Ectodermal cell (in vitro differentiated cells): ENCODE measurements at regions not wholly inside any gene's neighbourhood (a gene's known extent, or its start where the extent isn't known, plus 50 kb on each side); places are given as distances from the start of the nearest gene placed in this dataset.

Experiments used
- H3K27ac ChIP-seq: 2 replicates; pipeline ENCODE4 v1.7.0; 2013; ENCODE audit warnings: mild to moderate bottlenecking, low read depth, low read length; ENCODE audit not compliant: insufficient read depth, poor library complexity, severe bottlenecking
- H3K27me3 ChIP-seq: 2 replicates; pipeline ENCODE4 v1.7.0; 2013; ENCODE audit warnings: mild to moderate bottlenecking, low read length; ENCODE audit not compliant: insufficient read depth, control insufficient read depth, poor library complexity, severe bottlenecking
- H3K36me3 ChIP-seq: one replicate; pipeline ENCODE4 v1.7.0; 2013; ENCODE audit warnings: low read length; ENCODE audit not compliant: control insufficient read depth, insufficient read depth
- H3K4me1 ChIP-seq: one replicate; pipeline ENCODE4 v1.7.0; 2013; ENCODE audit warnings: low read length; ENCODE audit not compliant: control insufficient read depth, insufficient read depth
- H3K4me3 ChIP-seq: 2 replicates; pipeline ENCODE4 v1.7.0; 2013; ENCODE audit warnings: low read depth, low read length, control low read depth; ENCODE audit not compliant: insufficient read depth
- H3K9me3 ChIP-seq: 2 replicates; pipeline ENCODE4 v1.7.0; 2013; ENCODE audit warnings: mild to moderate bottlenecking, low read length, moderate library complexity; ENCODE audit not compliant: control insufficient read depth
- WGBS, 2 experiments: methylation state at CpG; one replicate each; pipeline ENCODE4 v1.1.7; 2013; ENCODE audit warnings: missing lambda C conversion rate in 2 of 2; 5-methylcytosine and 5-hydroxymethylcytosine counted together

GRCh38 chr20:11564491-11564890 is 353.2 kb upstream of the BTBD3 start:
- H3K4me3 ChIP-seq = no peak overlapping the region
- WGBS, 2 experiments = 94% methylated on average over 5 of the region's 5 CpGs
- H3K36me3 ChIP-seq = no peaks in the 10 kb centered on the region
- no peaks in the 10 kb centered on the region for H3K9me3 ChIP-seq
- H3K27me3 ChIP-seq = no peaks in the 10 kb centered on the region
- H3K4me1 ChIP-seq = no peaks in the 10 kb centered on the region
- no peak overlapping the region for H3K27ac ChIP-seq

- no peaks in the 10 kb centered on the region for H3K9me3 ChIP-seq
- H3K27me3 ChIP-seq = no peaks in the 10 kb centered on the region
- no peak overlapping the region for H3K27ac ChIP-seq
- no peaks in the 10 kb centered on the region for H3K36me3 ChIP-seq
- WGBS, 2 experiments = 65 to 68% methylated on average over 5 of the region's 5 CpGs
- peaks cover 6% of the 10 kb centered on the region for H3K4me1 ChIP-seq
- no peak overlapping the region for H3K4me3 ChIP-seq
Observed at GRCh38 chr20:11569163-11569562, 348.5 kb upstream of the BTBD3 start.

GRCh38 chr20:11573507-11573906 is 344.2 kb upstream of the BTBD3 start:
- 83 to 84% methylated on average over 2 to 3 of the region's 4 CpGs for WGBS, 2 experiments
- no peaks in the 10 kb centered on the region for H3K36me3 ChIP-seq

GRCh38 chr20:11581271-11581670 is 336.4 kb upstream of the BTBD3 start:
- no peaks in the 10 kb centered on the region for H3K4me1 ChIP-seq
- H3K27ac ChIP-seq = no peak overlapping the region
- H3K4me3 ChIP-seq = no peak overlapping the region
- H3K36me3 ChIP-seq = no peaks in the 10 kb centered on the region
- H3K27me3 ChIP-seq = no peaks in the 10 kb centered on the region
- peaks cover 2% of the 10 kb centered on the region for H3K9me3 ChIP-seq
- WGBS, 2 experiments = 87 to 100% methylated on average over 1 of the region's 2 CpGs

More at GRCh38 chr20:11573507-11573906, 344.2 kb upstream of the BTBD3 start:
- Histone ChIP-seq H3K27me3 (no peaks in the 10 kb centered on the region), H3K27ac (no peak overlapping the region), H3K4me3 (no peak overlapping the region), H3K4me1 (peaks cover 6% of the 10 kb centered on the region), H3K9me3 (no peaks in the 10 kb centered on the region)

- no peaks in the 10 kb centered on the region for H3K4me1 ChIP-seq
- H3K9me3 ChIP-seq = peaks cover 2% of the 10 kb centered on the region
- no peaks in the 10 kb centered on the region for H3K36me3 ChIP-seq
- H3K27me3 ChIP-seq = no peaks in the 10 kb centered on the region
- 98 to 100% methylated on average over 2 of the region's 2 CpGs for WGBS, 2 experiments
- H3K4me3 ChIP-seq = no peak overlapping the region
- no peak overlapping the region for H3K27ac ChIP-seq
Observed at GRCh38 chr20:11582060-11582459, 335.6 kb upstream of the BTBD3 start.

- 81 to 83% methylated on average over 3 of the region's 3 CpGs for WGBS, 2 experiments
- Histone ChIP-seq H3K27me3 (no peaks in the 10 kb centered on the region), H3K36me3 (no peaks in the 10 kb centered on the region), H3K4me3 (no peak overlapping the region), H3K4me1 (no peaks in the 10 kb centered on the region), H3K27ac (no peak overlapping the region), H3K9me3 (no peaks in the 10 kb centered on the region)
Observed at GRCh38 chr20:11585752-11586352, 331.8 kb upstream of the BTBD3 start.

GRCh38 chr20:11588875-11589274 is 328.8 kb upstream of the BTBD3 start:
- Histone ChIP-seq H3K27ac (no peak overlapping the region), H3K4me3 (no peak overlapping the region), H3K27me3 (no peaks in the 10 kb centered on the region), H3K4me1 (no peaks in the 10 kb centered on the region), H3K36me3 (no peaks in the 10 kb centered on the region), H3K9me3 (no peaks in the 10 kb centered on the region)
- 87 to 100% methylated on average over 3 to 4 of the region's 4 CpGs for WGBS, 2 experiments

- no peak overlapping the region for H3K27ac ChIP-seq
- H3K4me1 ChIP-seq = no peaks in the 10 kb centered on the region
- H3K4me3 ChIP-seq = no peak overlapping the region
- no peaks in the 10 kb centered on the region for H3K27me3 ChIP-seq
- H3K9me3 ChIP-seq = no peaks in the 10 kb centered on the region
- no peaks in the 10 kb centered on the region for H3K36me3 ChIP-seq
Observed at GRCh38 chr20:11591965-11592364, 325.7 kb upstream of the BTBD3 start.

- Histone ChIP-seq H3K27me3 (no peaks in the 10 kb centered on the region), H3K36me3 (no peaks in the 10 kb centered on the region), H3K9me3 (no peaks in the 10 kb centered on the region), H3K27ac (no peak overlapping the region), H3K4me1 (no peaks in the 10 kb centered on the region), H3K4me3 (no peak overlapping the region)
- 93 to 97% methylated on average over 1 of the region's 1 CpG for WGBS, 2 experiments
Observed at GRCh38 chr20:11604339-11604738, 313.4 kb upstream of the BTBD3 start.

GRCh38 chr20:11607047-11607446 is 310.6 kb upstream of the BTBD3 start:
- 97 to 99% methylated on average over 5 of the region's 5 CpGs for WGBS, 2 experiments
- no peaks in the 10 kb centered on the region for H3K4me1 ChIP-seq

GRCh38 chr20:11608736-11609135 is 309.0 kb upstream of the BTBD3 start:
- no peaks in the 10 kb centered on the region for H3K4me1 ChIP-seq
- no peaks in the 10 kb centered on the region for H3K36me3 ChIP-seq
- WGBS, 2 experiments = 96% methylated on average over 23 of the region's 23 CpGs
- H3K4me3 ChIP-seq = no peak overlapping the region
- no peak overlapping the region for H3K27ac ChIP-seq
- no peaks in the 10 kb centered on the region for H3K9me3 ChIP-seq
- no peaks in the 10 kb centered on the region for H3K27me3 ChIP-seq

More at GRCh38 chr20:11607047-11607446, 310.6 kb upstream of the BTBD3 start:
- H3K4me3 ChIP-seq = no peak overlapping the region
- H3K27ac ChIP-seq = no peak overlapping the region
- H3K9me3 ChIP-seq = no peaks in the 10 kb centered on the region
- no peaks in the 10 kb centered on the region for H3K27me3 ChIP-seq
- H3K36me3 ChIP-seq = no peaks in the 10 kb centered on the region
